HFFc6 (cell line): ENCODE measurements at regions not wholly inside any gene's neighbourhood (a gene's known extent, or its start where the extent isn't known, plus 50 kb on each side); places are given as distances from the start of the nearest gene placed in this dataset.

Experiments
- DNase-seq: peaks from one replicate; pipeline ENCODE4 v3.0.0-alpha.2; 2018
- H3K27ac Mint-ChIP-seq: 2 replicates; pipeline ENCODE4 v1.8.0; 2020; ENCODE audit warnings: mild to moderate bottlenecking, mixed read lengths
- H3K27me3 Mint-ChIP-seq: 2 replicates; pipeline ENCODE4 v1.8.0; 2021; ENCODE audit warnings: mild to moderate bottlenecking, moderate library complexity, mixed read lengths; ENCODE audit not compliant: insufficient read depth
- H3K36me3 Mint-ChIP-seq: 2 replicates; pipeline ENCODE4 v1.8.0; 2021; ENCODE audit warnings: low read depth, mixed read lengths
- H3K4me1 Mint-ChIP-seq: 2 replicates; pipeline ENCODE4 v1.8.0; 2020; ENCODE audit warnings: low read depth, mixed read lengths
- H3K4me3 Mint-ChIP-seq: 2 replicates; pipeline ENCODE4 v1.8.0; 2020; ENCODE audit warnings: mild to moderate bottlenecking, moderate library complexity, mixed read lengths
- H3K9me3 Mint-ChIP-seq: 2 replicates; pipeline ENCODE4 v1.8.0; 2020; ENCODE audit warnings: mild to moderate bottlenecking, mixed read lengths
- CTCF ChIP-seq: fragments of 200-600 bp; sonication (generic); IDR thresholded peaks from 2 replicates; pipeline ENCODE4 v1.5.0; 2021; ENCODE audit warnings: antibody characterized with exemption, mild to moderate bottlenecking

DNA sequence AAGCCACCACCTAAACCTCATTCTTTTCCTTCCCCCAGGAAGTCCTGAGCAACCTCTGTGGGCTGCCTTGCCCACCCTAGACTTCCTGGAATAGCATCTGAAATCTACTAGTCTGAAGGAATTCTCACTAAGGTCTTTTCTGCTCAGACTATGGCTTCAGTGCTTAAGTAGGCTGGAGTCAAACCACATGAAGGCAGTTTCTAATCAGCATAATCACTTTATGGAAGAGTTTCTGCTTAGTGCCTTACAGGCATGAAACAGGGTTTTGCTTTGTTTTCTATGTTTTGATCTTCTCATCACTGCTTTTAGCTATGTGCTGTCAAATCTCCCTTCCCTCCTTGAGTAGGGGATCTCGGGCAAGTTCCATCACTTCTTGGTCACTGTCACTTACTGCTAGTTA lies 117.7 kb downstream of the WT1 start:
- no peaks in the 10 kb centered on the region for H3K36me3 Mint-ChIP-seq
- H3K27me3 Mint-ChIP-seq = peaks cover 6% of the 10 kb centered on the region
- H3K27ac Mint-ChIP-seq = no peak overlapping the region
- no peak overlapping the region for H3K4me3 Mint-ChIP-seq
- H3K4me1 Mint-ChIP-seq = peaks cover 5% of the 10 kb centered on the region
- no peak for DNase-seq
- no peak for TF ChIP-seq CTCF
- H3K9me3 Mint-ChIP-seq = no peaks in the 10 kb centered on the region

GRCh38 chr11:32318071-32319055 lies 117.0 kb downstream of the WT1 start:
- no peak overlapping the region for H3K4me3 Mint-ChIP-seq

GRCh38 chr11:32323814-32324130 lies 111.6 kb downstream of the WT1 start:
- peaks cover 5% of the 10 kb centered on the region; the same call in 1 of the 2 replicates for H3K4me1 Mint-ChIP-seq
- peaks cover 11% of the 10 kb centered on the region for H3K27me3 Mint-ChIP-seq

More at GRCh38 chr11:32318071-32319055, 117.0 kb downstream of the WT1 start:
- Mint-ChIP-seq H3K27me3 (peaks cover 6% of the 10 kb centered on the region), H3K27ac (no peak overlapping the region), H3K4me1 (peaks cover 2% of the 10 kb centered on the region; the same call in 1 of the 2 replicates), H3K9me3 (no peaks in the 10 kb centered on the region), H3K36me3 (no peaks in the 10 kb centered on the region)
- TF ChIP-seq CTCF = no peak
- no peak for DNase-seq

DNA sequence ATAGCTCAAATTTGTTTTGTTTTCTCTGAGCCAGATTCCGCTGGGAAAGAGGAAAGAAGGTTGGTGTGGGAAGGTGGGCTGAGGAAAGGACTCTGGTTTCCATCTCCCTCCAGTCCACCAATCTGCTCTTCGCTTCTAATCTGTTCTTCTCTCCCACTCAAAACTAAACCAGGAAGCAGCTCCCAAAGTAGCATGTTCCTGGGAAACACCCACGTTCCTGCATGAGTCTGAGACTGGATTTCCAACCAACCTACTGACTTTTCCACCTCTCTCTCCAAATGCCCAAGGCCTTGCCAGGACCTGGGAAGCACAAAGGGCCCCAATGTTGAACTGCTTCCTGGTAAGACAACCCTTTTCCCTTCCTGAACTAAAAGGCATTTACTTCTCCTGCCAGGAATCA lies 110.2 kb downstream of the WT1 start:
- no peak overlapping the region for H3K27ac Mint-ChIP-seq
- no peak for TF ChIP-seq CTCF
- no peaks in the 10 kb centered on the region for H3K36me3 Mint-ChIP-seq
- H3K4me3 Mint-ChIP-seq = no peak overlapping the region
- H3K9me3 Mint-ChIP-seq = no peaks in the 10 kb centered on the region
- DNase-seq = no peak
- peaks cover 7% of the 10 kb centered on the region for H3K27me3 Mint-ChIP-seq
- H3K4me1 Mint-ChIP-seq = peaks cover 5% of the 10 kb centered on the region; the same call in 1 of the 2 replicates

More at GRCh38 chr11:32323814-32324130, 111.6 kb downstream of the WT1 start:
- Mint-ChIP-seq H3K9me3 (no peaks in the 10 kb centered on the region), H3K36me3 (no peaks in the 10 kb centered on the region), H3K4me3 (no peak overlapping the region), H3K27ac (no peak overlapping the region)
- TF ChIP-seq CTCF = peak; percentile 37
- DNase-seq = no peak

DNA sequence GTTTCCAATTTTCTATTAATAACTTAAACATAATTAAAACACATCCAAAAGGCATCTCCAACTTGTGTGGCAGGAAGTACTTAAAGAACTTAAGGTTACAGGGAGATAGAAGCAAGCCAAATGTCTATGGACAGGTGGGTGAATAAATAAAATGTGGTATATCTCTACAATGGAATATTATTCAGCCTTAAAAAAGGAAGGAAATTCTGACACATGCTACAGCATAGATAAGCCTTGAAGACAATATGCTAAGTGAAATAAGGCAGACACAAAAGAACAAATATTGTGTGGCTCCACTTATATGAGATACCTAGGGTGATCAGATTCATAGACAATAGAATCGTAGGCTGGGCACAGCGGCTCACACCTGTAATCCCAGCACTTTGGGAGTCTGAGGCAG lies 109.6 kb downstream of the WT1 start:
- no peak overlapping the region for H3K4me3 Mint-ChIP-seq
- peaks cover 5% of the 10 kb centered on the region; the same call in 1 of the 2 replicates for H3K4me1 Mint-ChIP-seq
- H3K27me3 Mint-ChIP-seq = peaks cover 7% of the 10 kb centered on the region
- TF ChIP-seq CTCF = no peak
- H3K36me3 Mint-ChIP-seq = no peaks in the 10 kb centered on the region
- no peak for DNase-seq
- H3K27ac Mint-ChIP-seq = no peak overlapping the region
- H3K9me3 Mint-ChIP-seq = no peaks in the 10 kb centered on the region
